ENCODE measurements at regions not wholly inside any gene's neighbourhood (a gene's known extent, or its start where the extent isn't known, plus 50 kb on each side); places are given as distances from the start of the nearest gene placed in this dataset.

DNA sequence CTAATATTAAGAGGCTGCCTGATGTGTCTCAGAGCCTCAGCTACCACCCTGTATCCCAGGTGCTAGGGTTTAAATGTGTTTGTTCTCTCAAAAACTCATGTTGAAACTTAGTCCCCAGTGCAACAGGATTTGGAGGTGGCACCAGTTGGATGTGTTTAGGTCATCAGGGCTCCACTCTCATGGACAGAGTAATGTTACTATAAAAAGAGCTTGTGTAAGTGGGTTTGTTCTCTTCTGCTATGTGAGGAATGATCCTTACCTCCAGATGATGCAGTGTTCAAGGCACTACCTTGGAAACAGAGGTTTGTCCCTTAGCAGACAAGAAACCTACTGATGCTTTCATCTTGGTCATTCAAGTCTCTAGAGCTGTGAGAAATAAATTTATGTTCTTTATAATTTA is 164.9 kb upstream of the EPHA7 start:
- Histone ChIP-seq H4K20me1 (ENCODE audit: insufficient read depth, low read length) (no peaks in the 10 kb centered on the region), H3K36me3 (replicated peaks in 1 of 2; ENCODE audit: control insufficient read depth in 1 of 2, insufficient read depth in 2 of 2, low read length in 2 of 2) (no peaks in the 10 kb centered on the region), H2AFZ (ENCODE audit: low read length) (no peak overlapping the region), H3K27ac (ENCODE audit: extremely low read length, insufficient read depth, low read length) (no peak overlapping the region), H3K4me2 (ENCODE audit: low read depth, low read length) (no peak overlapping the region), H3K4me1 (ENCODE audit: insufficient read depth, low read length) (no peaks in the 10 kb centered on the region), H3K79me2 (ENCODE audit: insufficient read depth, low read length) (no peaks in the 10 kb centered on the region), H3K27me3 (ENCODE audit: control insufficient read depth in 1 of 2, insufficient read depth in 2 of 2, low read length in 2 of 2) (no peaks in the 10 kb centered on the region), H3K9me3 (ENCODE audit: low read length) (no peaks in the 10 kb centered on the region), H3K9ac (ENCODE audit: insufficient read depth, low read depth, low read length) (no peak overlapping the region), H3K4me3 (replicated peaks in 1 of 3; ENCODE audit: insufficient read depth in 1 of 3, low read depth in 2 of 3, low read length in 3 of 3) (no peak overlapping the region)
- DNase-seq (ENCODE audit: low spot score) (no peak), ATAC-seq (no peak), FAIRE-seq (no peak)
- CTCF ChIA-PET (ENCODE audit: low intra/inter-chr PET ratio, low total read pairs): no interaction called here
- BruUV-seq (replicated peaks): no TSS peak
- TF ChIP-seq ZNF383 (CRISPR knock-in tag; IDR thresholded peaks at IDR 0.05; ENCODE audit: borderline replicate concordance): no peak
- no peak for TF ChIP-seq HNF1A (IDR thresholded peaks at IDR 0.05; ENCODE audit: low read depth)
- no peak for TF ChIP-seq HNF1A (CRISPR knock-in tag; IDR thresholded peaks at IDR 0.05; ENCODE audit: borderline replicate concordance)
- TF ChIP-seq MIER2 (CRISPR knock-in tag; IDR thresholded peaks at IDR 0.05): no peak
- TF ChIP-seq, protein P1, sequence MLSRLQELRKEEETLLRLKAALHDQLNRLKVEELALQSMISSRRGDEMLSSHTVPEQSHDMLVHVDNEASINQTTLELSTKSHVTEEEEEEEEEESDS (CRISPR knock-in tag; IDR thresholded peaks at IDR 0.05; ENCODE audit: borderline replicate concordance): no peak
- TF ChIP-seq JARID2 (CRISPR knock-in tag; IDR thresholded peaks at IDR 0.05; ENCODE audit: insufficient replicate concordance): no peak
- TF ChIP-seq FLYWCH1 (CRISPR knock-in tag; IDR thresholded peaks at IDR 0.05): no peak
- no peak for TF ChIP-seq PAX8 (CRISPR knock-in tag; IDR thresholded peaks at IDR 0.05; ENCODE audit: borderline replicate concordance)
- TF ChIP-seq ZBTB42 (CRISPR knock-in tag; IDR thresholded peaks at IDR 0.05): no peak
- TF ChIP-seq ZNF788 (CRISPR knock-in tag; IDR thresholded peaks at IDR 0.05; ENCODE audit: borderline replicate concordance): no peak
- TF ChIP-seq ARNTL (CRISPR knock-in tag; IDR thresholded peaks at IDR 0.05): no peak
- no peak for TF ChIP-seq FOXA1 (IDR thresholded peaks at IDR 0.05)
- TF ChIP-seq FOXA1 (CRISPR knock-in tag; IDR thresholded peaks at IDR 0.05): no peak
- intact Hi-C loops (cut with micrococcal nuclease; ENCODE audit: unreplicated experiment): no loop called here
- in situ Hi-C loops (cut with HindIII; ENCODE audit: extremely low pct_ligation_motif_present, low pct_unique_long_range_greater_than_20kb): no loop called here
- POLR2A ChIA-PET: no interaction called here

Measured in HepG2 (cell line).